Tibial nerve (tissue), 4 donors: ENCODE measurements at regions not wholly inside any gene's neighbourhood (a gene's known extent, or its start where the extent isn't known, plus 50 kb on each side); places are given as distances from the start of the nearest gene placed in this dataset.

Experiments
- CTCF ChIP-seq, 5 experiments: fragments of 200-600 bp in 3 of 5; fragments of 450-650 bp in 2 of 5; sonication (generic) in 3 of 5; IDR thresholded peaks; one replicate each; pipeline ENCODE4 v1.5.1; 2016 to 2019; ENCODE audit warnings: antibody characterized with exemption in 5 of 5, mild to moderate bottlenecking in 3 of 5, moderate library complexity in 2 of 5
- EP300 ChIP-seq, 2 donors: sonication (generic); formaldehyde crosslinking; IDR thresholded peaks; one replicate each; pipeline ENCODE4 v1.6.1; 2017; ENCODE audit warnings: antibody characterized with exemption in 2 of 2, mild to moderate bottlenecking in 1 of 2

DNA sequence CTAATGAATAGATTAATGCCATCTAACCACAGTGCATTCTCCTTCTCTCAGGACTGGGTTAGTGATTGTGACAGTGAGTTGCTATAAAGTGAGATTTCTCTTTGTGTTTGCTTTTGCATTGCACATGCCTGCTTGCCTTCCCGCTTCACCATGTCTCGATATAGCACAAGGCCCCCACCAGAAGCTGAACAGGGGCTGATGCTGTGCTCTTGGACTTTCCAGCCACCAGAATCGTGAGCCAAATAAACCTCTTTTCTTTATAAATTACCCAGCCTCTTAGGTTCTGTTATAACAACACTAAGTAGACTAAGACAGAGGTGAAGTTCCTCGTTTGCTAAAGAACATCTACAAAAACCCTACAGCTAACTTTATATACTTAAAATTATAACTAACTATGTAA lies 173.0 kb downstream of the KIF26A start:
- TF ChIP-seq EP300 (IDR thresholded peaks at IDR 0.05) (no peak), CTCF (IDR thresholded peaks at IDR 0.05) (no peak)
